ENCODE measurements at regions not wholly inside any gene's neighbourhood (a gene's known extent, or its start where the extent isn't known, plus 50 kb on each side); places are given as distances from the start of the nearest gene placed in this dataset.
"Not testable (repeated sequence)": the region's sequence is repeated elsewhere in the genome, so short reads cannot be mapped to it uniquely, and the experiment has no call there.

GRCh38 chr2:12549641-12550040 lies 167.1 kb upstream of the TRIB2 start:
- TF ChIP-seq POLR2AphosphoS5 (IDR thresholded peaks at IDR 0.05; ENCODE audit: low read depth, low read length): no peak
- TF ChIP-seq POLR2A (IDR thresholded peaks at IDR 0.05; ENCODE audit: low read depth, low read length): no peak
- no peak for TF ChIP-seq TAF1 (IDR thresholded peaks at IDR 0.05; ENCODE audit: borderline replicate concordance, low read depth, low read length)
- FAIRE-seq: no peak
- no peak for DNase-seq (ENCODE audit: insufficient read length)

DNA sequence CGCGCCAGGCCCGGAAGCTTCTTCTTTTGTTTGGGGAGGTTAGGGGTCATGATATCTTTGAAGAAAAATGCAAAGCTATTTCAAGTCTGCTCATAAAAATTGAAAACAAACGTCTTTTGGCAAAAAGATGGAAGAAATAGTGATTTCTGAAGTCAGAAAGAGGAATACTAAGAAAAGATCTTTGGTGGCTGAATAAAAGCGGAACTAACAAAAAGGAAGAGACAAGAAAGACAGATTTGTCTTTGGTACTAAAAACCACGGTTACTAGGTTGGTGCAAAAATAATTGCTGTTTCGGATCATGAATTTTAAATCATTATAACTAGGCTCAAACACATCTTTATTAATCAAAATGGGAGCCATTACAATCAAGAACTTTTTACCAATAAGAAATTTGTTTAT lies 164.6 kb upstream of the TRIB2 start:
- FAIRE-seq: no peak
- TF ChIP-seq POLR2A (IDR thresholded peaks at IDR 0.05; ENCODE audit: low read depth, low read length): no peak
- no peak for TF ChIP-seq POLR2AphosphoS5 (IDR thresholded peaks at IDR 0.05; ENCODE audit: low read depth, low read length)
- no peak for TF ChIP-seq TAF1 (IDR thresholded peaks at IDR 0.05; ENCODE audit: borderline replicate concordance, low read depth, low read length)
- DNase-seq (ENCODE audit: insufficient read length): no peak

DNA sequence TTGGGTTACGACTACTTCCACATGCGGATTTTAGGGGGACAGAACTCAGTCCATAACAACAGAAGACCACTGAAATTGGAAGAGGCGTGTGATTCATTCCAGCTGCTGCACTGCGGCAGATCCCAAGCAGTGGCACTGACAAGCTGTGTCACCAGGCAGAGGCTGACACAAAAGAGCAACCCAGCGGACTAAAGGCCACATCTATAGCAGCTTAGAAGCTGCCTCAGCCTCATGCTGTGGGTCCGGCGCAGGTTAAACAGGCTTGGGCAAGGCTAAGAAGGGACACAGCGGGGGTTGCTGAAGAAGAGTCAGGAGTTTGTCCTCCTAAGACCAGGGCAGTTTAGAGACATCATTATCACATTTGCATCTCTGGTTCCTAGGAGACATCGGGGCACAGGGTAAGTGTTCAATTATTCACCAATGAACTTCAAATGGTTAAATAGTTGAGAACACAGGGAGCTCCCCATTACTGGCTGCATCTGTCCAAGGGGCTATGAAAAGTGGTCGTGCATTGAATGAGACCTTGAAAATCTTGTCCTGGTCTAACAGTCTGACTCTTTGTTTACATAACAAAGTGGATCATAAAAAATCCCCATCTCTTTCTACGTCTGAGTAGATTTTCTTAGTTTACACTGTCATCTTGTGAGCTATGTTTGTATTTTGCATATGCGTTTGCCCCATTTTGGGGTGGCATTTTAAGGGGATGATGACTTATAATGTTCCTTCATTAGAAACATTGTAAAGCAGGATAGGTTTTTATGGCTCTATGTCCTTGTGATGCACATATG lies 162.3 kb upstream of the TRIB2 start:
- DNase-seq (ENCODE audit: insufficient read length): no peak
- no peak for FAIRE-seq
- no peak for TF ChIP-seq POLR2AphosphoS5 (IDR thresholded peaks at IDR 0.05; ENCODE audit: low read depth, low read length)
- TF ChIP-seq POLR2A (IDR thresholded peaks at IDR 0.05; ENCODE audit: low read depth, low read length): no peak
- no peak for TF ChIP-seq TAF1 (IDR thresholded peaks at IDR 0.05; ENCODE audit: borderline replicate concordance, low read depth, low read length)

DNA sequence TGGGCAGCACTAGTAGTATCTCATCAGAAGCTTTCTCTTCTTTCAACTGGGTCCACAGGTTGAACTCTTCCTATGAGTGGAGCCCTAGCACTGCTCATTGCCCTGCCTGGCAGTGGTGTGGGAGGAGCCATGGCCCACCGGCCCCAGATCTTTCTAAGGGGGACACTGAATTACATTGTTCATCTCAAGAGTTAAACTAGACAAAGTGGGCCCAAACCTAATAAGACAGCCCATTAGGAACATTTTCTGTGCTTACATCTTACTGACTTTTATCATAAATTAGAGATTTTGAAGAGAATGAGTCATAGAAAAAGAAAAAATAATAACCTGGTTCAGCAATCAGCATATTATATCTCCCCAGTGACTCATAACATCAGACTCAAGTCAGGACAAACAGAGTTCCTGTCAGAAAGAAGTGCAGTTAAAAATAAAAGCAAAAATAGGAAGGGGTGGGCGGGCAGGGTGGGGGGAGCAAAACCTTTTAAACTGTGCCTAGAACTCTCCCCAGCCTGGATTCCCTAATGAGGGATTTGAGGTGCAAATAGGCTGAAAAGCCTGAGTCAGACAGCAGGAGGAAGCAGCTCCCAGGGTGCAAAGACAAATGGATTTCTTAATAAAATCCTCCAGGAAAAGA lies 161.6 kb upstream of the TRIB2 start:
- DNase-seq (ENCODE audit: insufficient read length) (no peak), FAIRE-seq (no peak)
- no peak for TF ChIP-seq TAF1 (IDR thresholded peaks at IDR 0.05; ENCODE audit: borderline replicate concordance, low read depth, low read length)
- no peak for TF ChIP-seq POLR2A (IDR thresholded peaks at IDR 0.05; ENCODE audit: low read depth, low read length)
- TF ChIP-seq POLR2AphosphoS5 (IDR thresholded peaks at IDR 0.05; ENCODE audit: low read depth, low read length): no peak

DNA sequence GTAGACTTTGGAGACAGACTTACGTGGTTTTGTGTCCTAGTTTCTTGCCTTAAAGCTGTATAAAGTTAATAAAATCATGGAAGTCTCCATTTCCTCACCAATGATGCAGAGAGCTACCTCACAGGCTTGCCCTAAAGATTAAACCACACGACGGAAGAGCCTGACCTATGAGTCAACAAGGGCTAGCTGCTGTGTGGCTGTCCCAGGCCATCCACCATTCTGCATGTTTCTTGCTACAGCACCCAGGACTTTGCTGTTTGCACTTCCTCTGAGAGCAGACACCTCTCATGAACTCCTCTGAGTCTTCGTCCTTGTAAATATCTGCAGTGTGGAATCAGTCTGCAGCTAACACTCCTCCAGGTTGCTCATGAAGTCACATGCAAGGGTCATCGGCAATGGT lies 160.0 kb upstream of the TRIB2 start:
- TF ChIP-seq TAF1 (IDR thresholded peaks at IDR 0.05; ENCODE audit: borderline replicate concordance, low read depth, low read length) (no peak), POLR2AphosphoS5 (IDR thresholded peaks at IDR 0.05; ENCODE audit: low read depth, low read length) (no peak), POLR2A (IDR thresholded peaks at IDR 0.05; ENCODE audit: low read depth, low read length) (no peak)
- DNase-seq (ENCODE audit: insufficient read length): no peak
- FAIRE-seq: no peak

DNA sequence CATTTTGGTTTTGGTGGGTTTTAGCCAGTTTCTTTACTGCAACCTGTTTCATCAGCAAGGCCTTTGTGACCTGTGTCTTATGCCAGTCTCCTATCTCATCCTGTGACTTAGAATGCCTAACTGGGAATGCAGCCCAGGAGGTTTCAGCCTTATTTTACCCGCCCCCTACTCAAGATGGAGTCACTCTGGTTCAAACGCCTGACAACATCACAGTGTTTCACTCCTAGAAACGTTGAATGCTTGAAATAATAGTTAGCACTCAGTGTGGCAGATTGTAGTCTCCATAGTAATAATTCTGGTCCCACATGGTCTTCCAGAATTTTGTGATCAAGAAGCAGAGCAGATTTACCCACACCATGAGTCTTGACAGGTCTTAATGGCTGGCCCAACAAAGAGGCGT lies 159.0 kb upstream of the TRIB2 start:
- TF ChIP-seq POLR2AphosphoS5 (IDR thresholded peaks at IDR 0.05; ENCODE audit: low read depth, low read length) (no peak), TAF1 (IDR thresholded peaks at IDR 0.05; ENCODE audit: borderline replicate concordance, low read depth, low read length) (no peak), POLR2A (IDR thresholded peaks at IDR 0.05; ENCODE audit: low read depth, low read length) (no peak)
- DNase-seq (ENCODE audit: insufficient read length): no peak
- FAIRE-seq: no peak

- FAIRE-seq: no peak
- no peak for TF ChIP-seq TAF1 (IDR thresholded peaks at IDR 0.05; ENCODE audit: borderline replicate concordance, low read depth, low read length)
- TF ChIP-seq POLR2A (IDR thresholded peaks at IDR 0.05; ENCODE audit: low read depth, low read length): no peak
- TF ChIP-seq POLR2AphosphoS5 (IDR thresholded peaks at IDR 0.05; ENCODE audit: low read depth, low read length): no peak
- no peak for DNase-seq (ENCODE audit: insufficient read length)
Measured at GRCh38 chr2:12558519-12558918, 158.2 kb upstream of the TRIB2 start.

GRCh38 chr2:12560618-12561017 lies 156.1 kb upstream of the TRIB2 start:
- TF ChIP-seq TAF1 (IDR thresholded peaks at IDR 0.05; ENCODE audit: borderline replicate concordance, low read depth, low read length): no peak
- no peak for TF ChIP-seq POLR2A (IDR thresholded peaks at IDR 0.05; ENCODE audit: low read depth, low read length)
- TF ChIP-seq POLR2AphosphoS5 (IDR thresholded peaks at IDR 0.05; ENCODE audit: low read depth, low read length): no peak
- DNase-seq (ENCODE audit: insufficient read length) (no peak), FAIRE-seq (no peak)

GRCh38 chr2:12567411-12567810 lies 149.3 kb upstream of the TRIB2 start:
- FAIRE-seq (no peak), DNase-seq (ENCODE audit: insufficient read length) (no peak)
- no peak for TF ChIP-seq POLR2A (IDR thresholded peaks at IDR 0.05; ENCODE audit: low read depth, low read length)
- no peak for TF ChIP-seq POLR2AphosphoS5 (IDR thresholded peaks at IDR 0.05; ENCODE audit: low read depth, low read length)
- TF ChIP-seq TAF1 (IDR thresholded peaks at IDR 0.05; ENCODE audit: borderline replicate concordance, low read depth, low read length): no peak

GRCh38 chr2:12569510-12569909 lies 147.2 kb upstream of the TRIB2 start:
- FAIRE-seq; DNase-seq (ENCODE audit: insufficient read length): not testable (repeated sequence)

- not testable (repeated sequence) for DNase-seq (ENCODE audit: insufficient read length); FAIRE-seq
Measured at GRCh38 chr2:12569929-12570328, 146.8 kb upstream of the TRIB2 start.

GRCh38 chr2:12577091-12577490 lies 139.6 kb upstream of the TRIB2 start:
- no peak for DNase-seq (ENCODE audit: insufficient read length)
- no peak for FAIRE-seq
- TF ChIP-seq POLR2A (IDR thresholded peaks at IDR 0.05; ENCODE audit: low read depth, low read length) (no peak), TAF1 (IDR thresholded peaks at IDR 0.05; ENCODE audit: borderline replicate concordance, low read depth, low read length) (no peak), POLR2AphosphoS5 (IDR thresholded peaks at IDR 0.05; ENCODE audit: low read depth, low read length) (no peak)
